Hepatocyte (in vitro differentiated cells): ENCODE measurements at regions not wholly inside any gene's neighbourhood (a gene's known extent, or its start where the extent isn't known, plus 50 kb on each side); places are given as distances from the start of the nearest gene placed in this dataset.

Experiments used
- EZH2 ChIP-seq: fragments of 200-600 bp; sonication (generic); IDR thresholded peaks from 2 replicates; pipeline ENCODE4 v1.6.1; 2016; ENCODE audit warnings: antibody characterized with exemption, mild to moderate bottlenecking, borderline replicate concordance
- TF ChIP-seq, protein P1 (sequence below): fragments of 200-600 bp; sonication (generic); IDR thresholded peaks from 2 replicates; pipeline ENCODE4 v1.5.1; 2016; ENCODE audit warnings: antibody characterized with exemption, mild to moderate bottlenecking; ENCODE audit not compliant: poor library complexity

GRCh38 chr4:55763996-55764395, 55.6 kb upstream of the EXOC1L start:
- TF ChIP-seq, protein P1, sequence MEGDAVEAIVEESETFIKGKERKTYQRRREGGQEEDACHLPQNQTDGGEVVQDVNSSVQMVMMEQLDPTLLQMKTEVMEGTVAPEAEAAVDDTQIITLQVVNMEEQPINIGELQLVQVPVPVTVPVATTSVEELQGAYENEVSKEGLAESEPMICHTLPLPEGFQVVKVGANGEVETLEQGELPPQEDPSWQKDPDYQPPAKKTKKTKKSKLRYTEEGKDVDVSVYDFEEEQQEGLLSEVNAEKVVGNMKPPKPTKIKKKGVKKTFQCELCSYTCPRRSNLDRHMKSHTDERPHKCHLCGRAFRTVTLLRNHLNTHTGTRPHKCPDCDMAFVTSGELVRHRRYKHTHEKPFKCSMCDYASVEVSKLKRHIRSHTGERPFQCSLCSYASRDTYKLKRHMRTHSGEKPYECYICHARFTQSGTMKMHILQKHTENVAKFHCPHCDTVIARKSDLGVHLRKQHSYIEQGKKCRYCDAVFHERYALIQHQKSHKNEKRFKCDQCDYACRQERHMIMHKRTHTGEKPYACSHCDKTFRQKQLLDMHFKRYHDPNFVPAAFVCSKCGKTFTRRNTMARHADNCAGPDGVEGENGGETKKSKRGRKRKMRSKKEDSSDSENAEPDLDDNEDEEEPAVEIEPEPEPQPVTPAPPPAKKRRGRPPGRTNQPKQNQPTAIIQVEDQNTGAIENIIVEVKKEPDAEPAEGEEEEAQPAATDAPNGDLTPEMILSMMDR: no peak
- TF ChIP-seq EZH2: no peak
